HT-29 (cell line): ENCODE measurements at regions not wholly inside any gene's neighbourhood (a gene's known extent, or its start where the extent isn't known, plus 50 kb on each side); places are given as distances from the start of the nearest gene placed in this dataset.
"Not testable (repeated sequence)": the region's sequence is repeated elsewhere in the genome, so short reads cannot be mapped to it uniquely, and the experiment has no call there.

Experiments used
- DNase-seq: peaks from one replicate; pipeline ENCODE4 v3.0.0-alpha.2; 2015; ENCODE audit warnings: low spot score

- DNase-seq = not testable (repeated sequence)
Observed at GRCh38 chr1:79488572-79489121, 482.1 kb upstream of the ADGRL4 start.

GRCh38 chr1:79478728-79479373, 472.3 kb upstream of the ADGRL4 start:
- DNase-seq = no peak

- no peak for DNase-seq
Observed at GRCh38 chr1:79478160-79478559, 471.6 kb upstream of the ADGRL4 start.

- DNase-seq = no peak
Observed at GRCh38 chr1:79472067-79472656, 465.6 kb upstream of the ADGRL4 start.

GRCh38 chr1:79469139-79469538, 462.6 kb upstream of the ADGRL4 start:
- no peak for DNase-seq

GRCh38 chr1:79460773-79461436, 454.4 kb upstream of the ADGRL4 start:
- DNase-seq = no peak

GRCh38 chr1:79457562-79458224, 451.2 kb upstream of the ADGRL4 start:
- DNase-seq = no peak

- no peak for DNase-seq
Observed at GRCh38 chr1:79448426-79448825, 441.9 kb upstream of the ADGRL4 start.

- no peak for DNase-seq
Observed at GRCh38 chr1:79441238-79441637, 434.7 kb upstream of the ADGRL4 start.

GRCh38 chr1:79437540-79437939, 431.0 kb upstream of the ADGRL4 start:
- no peak for DNase-seq

- no peak for DNase-seq
Observed at GRCh38 chr1:79431340-79431739, 424.8 kb upstream of the ADGRL4 start.

GRCh38 chr1:79430437-79430836, 423.9 kb upstream of the ADGRL4 start:
- DNase-seq = no peak

GRCh38 chr1:79422726-79423125, 416.2 kb upstream of the ADGRL4 start:
- no peak for DNase-seq

GRCh38 chr1:79398501-79398900, 392.0 kb upstream of the ADGRL4 start:
- DNase-seq = no peak

- no peak for DNase-seq
Observed at GRCh38 chr1:79396901-79397300, 390.4 kb upstream of the ADGRL4 start.

- DNase-seq = no peak
Observed at GRCh38 chr1:79388694-79389361, 382.3 kb upstream of the ADGRL4 start.

- DNase-seq = no peak
Observed at GRCh38 chr1:79386730-79387129, 380.2 kb upstream of the ADGRL4 start.

GRCh38 chr1:79380078-79380477, 373.5 kb upstream of the ADGRL4 start:
- no peak for DNase-seq

- no peak for DNase-seq
Observed at GRCh38 chr1:79376106-79376505, 369.6 kb upstream of the ADGRL4 start.

GRCh38 chr1:79375352-79375751, 368.8 kb upstream of the ADGRL4 start:
- DNase-seq = no peak

- DNase-seq = no peak
Observed at GRCh38 chr1:79374397-79374796, 367.9 kb upstream of the ADGRL4 start.
